Activated CD4-positive, alpha-beta T cell treated with anti-CD3 and anti-CD28 coated beads for 36 hours (primary cell): ENCODE measurements at regions not wholly inside any gene's neighbourhood (a gene's known extent, or its start where the extent isn't known, plus 50 kb on each side); places are given as distances from the start of the nearest gene placed in this dataset.

ENCODE experiments used
- ATAC-seq: fragments of 200-7000 bp; cut with Tn5 transposase; one replicate; pipeline ENCODE4 v1.10.0; 2021; ENCODE audit warnings: mild to moderate bottlenecking, moderate library complexity
- CTCF ChIA-PET: fragments of 350-600 bp; sonication (Branson Sonifier 250); formaldehyde crosslinking; loops from one replicate; lab custom pipeline; 2021; ENCODE audit warnings: antibody characterized with exemption; lab: Charles Lee
- POLR2A ChIA-PET: fragments of 350-600 bp; sonication (Branson Sonifier 250); formaldehyde crosslinking; loops from one replicate; lab custom pipeline; 2021; ENCODE audit warnings: antibody characterized with exemption, inconsistent platforms; lab: Charles Lee
- DNase-seq: peaks from one replicate; pipeline ENCODE4 v3.0.0-alpha.2; 2020
- H3K27ac Mint-ChIP-seq: one replicate; pipeline ENCODE4 v1.8.0; 2021; ENCODE audit warnings: mixed read lengths
- H3K27me3 Mint-ChIP-seq: one replicate; pipeline ENCODE4 v1.8.0; 2021; ENCODE audit warnings: mixed read lengths
- H3K36me3 Mint-ChIP-seq: one replicate; pipeline ENCODE4 v1.8.0; 2021; ENCODE audit warnings: low read depth, mixed read lengths
- H3K4me1 Mint-ChIP-seq: one replicate; pipeline ENCODE4 v1.8.0; 2021; ENCODE audit warnings: mixed read lengths
- H3K4me3 Mint-ChIP-seq: one replicate; pipeline ENCODE4 v1.8.0; 2021; ENCODE audit warnings: mild to moderate bottlenecking, moderate library complexity, mixed read lengths
- H3K9me3 Mint-ChIP-seq: one replicate; pipeline ENCODE4 v1.8.0; 2021; ENCODE audit warnings: low read depth, mixed read lengths
- intact Hi-C, 2 experiments: fragments of 100-400 bp; cut with DNase I in 1 of 2; cut with micrococcal nuclease in 1 of 2; formaldehyde crosslinking; loops; one replicate each; pipeline versions ENCODE4 v1.14.2 to v1.15.1; 2022 to 2024; cut with DNase I, micrococcal nuclease

GRCh38 chr2:150370561-150370960 is 116.9 kb downstream of the RND3 start:
- intact Hi-C loops: no loop called here
- Mint-ChIP-seq H3K9me3 (no peaks in the 10 kb centered on the region), H3K27ac (no peak overlapping the region), H3K27me3 (no peaks in the 10 kb centered on the region), H3K4me1 (no peaks in the 10 kb centered on the region), H3K36me3 (no peaks in the 10 kb centered on the region), H3K4me3 (no peak overlapping the region)
- no peak for DNase-seq
- ChIA-PET POLR2A (no interaction called here), CTCF (no interaction called here)
- no peak for ATAC-seq

- Mint-ChIP-seq H3K27ac (no peak overlapping the region), H3K27me3 (no peaks in the 10 kb centered on the region), H3K4me1 (no peaks in the 10 kb centered on the region), H3K36me3 (no peaks in the 10 kb centered on the region), H3K9me3 (no peaks in the 10 kb centered on the region), H3K4me3 (no peak overlapping the region)
- CTCF ChIA-PET: no interaction called here
- intact Hi-C loops: no loop called here
- POLR2A ChIA-PET: no interaction called here
- no peak for DNase-seq
- ATAC-seq: no peak
Measured at GRCh38 chr2:150369862-150370261, 117.6 kb downstream of the RND3 start.

GRCh38 chr2:150358468-150358807 is 129.0 kb downstream of the RND3 start:
- Mint-ChIP-seq H3K27ac (no peak overlapping the region), H3K9me3 (peaks cover under 1% of the 10 kb centered on the region), H3K27me3 (no peaks in the 10 kb centered on the region), H3K36me3 (no peaks in the 10 kb centered on the region), H3K4me1 (no peaks in the 10 kb centered on the region), H3K4me3 (no peak overlapping the region)
- ChIA-PET POLR2A (no interaction called here), CTCF (no interaction called here)
- no peak for ATAC-seq
- intact Hi-C loops: no loop called here
- no peak for DNase-seq

DNA sequence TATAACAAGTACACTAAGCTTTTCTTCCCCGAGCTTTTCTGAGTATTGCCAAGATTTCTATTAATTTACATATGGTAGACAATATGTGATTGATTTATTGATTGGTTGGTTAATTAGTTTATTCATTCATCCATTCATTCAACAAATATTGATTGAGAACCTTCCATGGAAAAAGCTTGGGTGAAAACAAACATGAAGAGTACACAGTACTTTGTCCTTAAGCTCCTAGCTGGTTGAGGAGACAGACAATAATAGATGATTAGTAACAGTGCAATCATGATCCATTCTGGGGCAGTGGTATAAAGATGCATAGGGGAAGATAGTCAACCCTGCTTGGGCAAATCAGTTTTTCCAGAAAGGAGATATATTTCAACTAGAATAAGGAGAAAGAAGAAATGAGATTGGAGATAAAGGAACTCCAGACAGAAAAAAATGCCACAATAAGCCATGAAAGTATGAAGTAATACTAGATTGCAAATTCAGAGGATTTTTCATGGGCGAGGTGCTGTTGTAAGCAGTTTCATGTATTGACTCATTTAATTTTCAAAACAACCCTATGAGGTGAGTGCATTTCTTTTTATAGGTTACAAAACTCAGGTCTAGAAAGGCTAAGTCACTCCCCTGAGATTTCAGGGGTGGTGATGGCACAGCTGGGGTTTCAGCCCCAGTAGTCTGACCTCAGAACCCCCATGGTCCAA is 129.5 kb downstream of the RND3 start:
- ATAC-seq: no peak
- DNase-seq: no peak
- Mint-ChIP-seq H3K36me3 (no peaks in the 10 kb centered on the region), H3K27ac (no peak overlapping the region), H3K9me3 (peaks cover 2% of the 10 kb centered on the region), H3K4me1 (no peaks in the 10 kb centered on the region), H3K4me3 (no peak overlapping the region), H3K27me3 (no peaks in the 10 kb centered on the region)
- POLR2A ChIA-PET: no interaction called here
- CTCF ChIA-PET: interaction anchor here (1.4 kb wide), 1 partner anchor 84 kb away, joined by 3 read pairs; no protein-coding TSS in a partner anchor
- intact Hi-C loops: no loop called here

- Mint-ChIP-seq H3K27me3 (no peaks in the 10 kb centered on the region), H3K4me1 (no peaks in the 10 kb centered on the region), H3K9me3 (peaks cover 2% of the 10 kb centered on the region), H3K36me3 (no peaks in the 10 kb centered on the region), H3K27ac (no peak overlapping the region), H3K4me3 (no peak overlapping the region)
- ChIA-PET CTCF (no interaction called here), POLR2A (no interaction called here)
- DNase-seq: no peak
- intact Hi-C loops: no loop called here
- ATAC-seq: no peak
Measured at GRCh38 chr2:150355440-150355839, 132.0 kb downstream of the RND3 start.

- Mint-ChIP-seq H3K27me3 (no peaks in the 10 kb centered on the region), H3K36me3 (no peaks in the 10 kb centered on the region), H3K4me3 (no peak overlapping the region), H3K4me1 (no peaks in the 10 kb centered on the region), H3K9me3 (peaks cover 4% of the 10 kb centered on the region), H3K27ac (no peak overlapping the region)
- ChIA-PET POLR2A (no interaction called here), CTCF (no interaction called here)
- DNase-seq (no peak), ATAC-seq (no peak)
- intact Hi-C loops: no loop called here
Measured at GRCh38 chr2:150353376-150353775, 134.1 kb downstream of the RND3 start.

DNA sequence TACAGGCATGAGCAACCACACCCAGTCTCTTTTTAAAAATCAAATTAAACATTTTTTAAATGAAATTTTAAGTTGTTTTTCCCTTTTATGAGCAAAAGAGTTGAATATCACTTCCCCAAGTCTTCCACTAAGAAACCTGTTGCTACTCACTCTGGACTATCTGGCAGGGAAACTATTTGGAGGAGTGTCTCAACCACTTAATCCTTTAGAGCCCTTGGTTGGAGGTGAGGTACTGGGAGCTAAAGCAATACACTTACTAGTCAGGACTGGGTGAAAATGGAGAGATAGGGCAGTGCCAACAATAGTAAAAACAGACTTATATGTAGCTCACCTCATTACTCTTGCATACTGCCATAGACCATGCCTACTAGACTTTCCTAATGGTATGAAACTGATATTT is 135.5 kb downstream of the RND3 start:
- no peaks in the 10 kb centered on the region for H3K36me3 Mint-ChIP-seq
- H3K4me1 Mint-ChIP-seq: no peaks in the 10 kb centered on the region
- H3K27me3 Mint-ChIP-seq: no peaks in the 10 kb centered on the region
- no peak overlapping the region for H3K27ac Mint-ChIP-seq
- H3K9me3 Mint-ChIP-seq: peaks cover 4% of the 10 kb centered on the region
- ChIA-PET POLR2A (no interaction called here), CTCF (no interaction called here)
- no peak for DNase-seq
- intact Hi-C loops: no loop called here
- no peak for ATAC-seq
- H3K4me3 Mint-ChIP-seq: no peak overlapping the region

GRCh38 chr2:150350500-150350899 is 137.0 kb downstream of the RND3 start:
- DNase-seq: no peak
- CTCF ChIA-PET: no interaction called here
- no peaks in the 10 kb centered on the region for H3K36me3 Mint-ChIP-seq
- H3K4me3 Mint-ChIP-seq: no peak overlapping the region
- ATAC-seq: no peak
- no peaks in the 10 kb centered on the region for H3K27me3 Mint-ChIP-seq
- POLR2A ChIA-PET: no interaction called here
- no peaks in the 10 kb centered on the region for H3K4me1 Mint-ChIP-seq
- intact Hi-C loops: no loop called here
- H3K9me3 Mint-ChIP-seq: peaks cover 4% of the 10 kb centered on the region
- no peak overlapping the region for H3K27ac Mint-ChIP-seq

DNA sequence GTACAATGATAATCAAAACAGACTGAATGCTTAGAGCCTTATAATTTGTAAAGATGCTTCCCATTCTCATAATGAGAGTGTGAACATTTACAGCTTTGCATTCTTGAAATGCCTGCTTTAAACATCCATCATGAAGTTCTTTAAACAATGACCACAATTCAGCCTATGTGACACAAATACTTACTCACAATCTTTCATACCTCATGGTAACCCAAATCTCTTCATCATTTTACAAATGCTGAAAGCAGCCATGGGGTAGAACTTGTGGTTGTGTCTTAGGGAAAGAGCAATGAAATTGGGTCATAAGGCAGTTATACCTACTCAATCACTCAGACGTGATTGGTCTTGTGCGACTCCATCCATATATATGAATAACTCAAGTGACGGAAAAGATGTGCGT is 140.7 kb downstream of the RND3 start:
- no peak overlapping the region for H3K4me3 Mint-ChIP-seq
- no peaks in the 10 kb centered on the region for H3K4me1 Mint-ChIP-seq
- H3K27me3 Mint-ChIP-seq: no peaks in the 10 kb centered on the region
- no peaks in the 10 kb centered on the region for H3K36me3 Mint-ChIP-seq
- no peak for ATAC-seq
- POLR2A ChIA-PET: no interaction called here
- no peak overlapping the region for H3K27ac Mint-ChIP-seq
- intact Hi-C loops: no loop called here
- CTCF ChIA-PET: interaction anchor here (0.6 kb wide), 1 partner anchor 382 kb away, joined by 4 read pairs; no protein-coding TSS in a partner anchor
- no peak for DNase-seq
- H3K9me3 Mint-ChIP-seq: peaks cover 2% of the 10 kb centered on the region

GRCh38 chr2:150341982-150342680 is 145.3 kb downstream of the RND3 start:
- Mint-ChIP-seq H3K4me1 (no peaks in the 10 kb centered on the region), H3K4me3 (no peak overlapping the region), H3K27me3 (no peaks in the 10 kb centered on the region), H3K27ac (no peak overlapping the region), H3K9me3 (no peaks in the 10 kb centered on the region), H3K36me3 (no peaks in the 10 kb centered on the region)
- ChIA-PET CTCF (no interaction called here), POLR2A (no interaction called here)
- intact Hi-C loops: no loop called here
- DNase-seq: no peak
- no peak for ATAC-seq

DNA sequence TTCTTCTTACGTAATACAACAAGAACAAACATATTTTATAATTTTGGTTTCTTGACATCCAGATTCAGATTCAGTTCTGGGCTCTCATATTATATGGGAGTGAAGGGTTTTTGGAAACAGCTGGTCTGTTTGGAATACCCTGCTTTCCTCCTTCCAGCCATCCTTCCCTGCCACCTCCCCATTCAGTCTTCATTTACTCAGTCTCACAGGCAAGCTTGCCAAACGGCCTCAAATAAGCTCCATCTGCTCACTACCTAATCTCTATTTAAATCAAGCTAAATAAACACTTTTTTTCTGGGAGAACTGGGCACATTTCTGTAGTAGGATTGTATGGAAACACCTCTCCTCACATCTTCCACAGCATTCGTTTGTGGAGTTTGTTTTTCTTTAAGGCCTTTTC is 147.5 kb downstream of the RND3 start:
- intact Hi-C loops: no loop called here
- Mint-ChIP-seq H3K9me3 (no peaks in the 10 kb centered on the region), H3K27me3 (no peaks in the 10 kb centered on the region), H3K27ac (no peak overlapping the region), H3K4me1 (no peaks in the 10 kb centered on the region), H3K36me3 (no peaks in the 10 kb centered on the region), H3K4me3 (no peak overlapping the region)
- ChIA-PET CTCF (no interaction called here), POLR2A (no interaction called here)
- DNase-seq (no peak), ATAC-seq (no peak)

GRCh38 chr2:150339282-150339681 is 148.2 kb downstream of the RND3 start:
- POLR2A ChIA-PET: no interaction called here
- Mint-ChIP-seq H3K4me1 (no peaks in the 10 kb centered on the region), H3K27ac (no peak overlapping the region), H3K9me3 (no peaks in the 10 kb centered on the region), H3K27me3 (no peaks in the 10 kb centered on the region), H3K36me3 (no peaks in the 10 kb centered on the region), H3K4me3 (no peak overlapping the region)
- CTCF ChIA-PET: no interaction called here
- no peak for DNase-seq
- no peak for ATAC-seq
- intact Hi-C loops: no loop called here
